Loucy (cell line): ENCODE measurements at regions not wholly inside any gene's neighbourhood (a gene's known extent, or its start where the extent isn't known, plus 50 kb on each side); places are given as distances from the start of the nearest gene placed in this dataset.

Source experiments
- EZH2phosphoT487 ChIP-seq: fragments of 200-600 bp; IDR thresholded peaks from 2 replicates; pipeline ENCODE4 v1.6.1; 2018; ENCODE audit warnings: antibody characterized with exemption, mild to moderate bottlenecking, moderate library complexity, borderline replicate concordance
- TF ChIP-seq, protein P1 (sequence below): fragments of 200-600 bp; sonication (generic); conservative IDR thresholded peaks from 2 replicates; pipeline ENCODE4 v1.5.1; 2014; ENCODE audit warnings: mild to moderate bottlenecking, antibody characterized with exemption, low read length

DNA sequence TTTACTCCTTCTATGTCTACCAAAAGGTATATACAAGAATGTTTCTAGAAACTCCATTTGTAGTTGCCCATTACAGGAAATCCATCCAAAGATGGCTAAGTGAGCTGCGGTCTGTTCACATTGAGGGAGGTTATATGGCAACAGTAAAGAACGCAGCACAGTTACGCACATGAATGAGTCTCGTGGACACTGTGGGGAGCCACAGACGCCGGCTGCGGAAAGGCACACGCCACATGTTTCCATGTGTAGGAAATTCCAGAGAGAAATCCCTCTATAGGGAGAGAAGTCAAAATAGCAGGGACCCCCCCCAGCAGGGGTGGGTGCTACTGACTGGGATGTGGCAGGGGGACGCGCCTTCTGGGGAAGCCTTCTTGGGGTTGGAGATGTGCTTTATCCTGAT is 139.0 kb upstream of the NCOR2 start:
- TF ChIP-seq, protein P1, sequence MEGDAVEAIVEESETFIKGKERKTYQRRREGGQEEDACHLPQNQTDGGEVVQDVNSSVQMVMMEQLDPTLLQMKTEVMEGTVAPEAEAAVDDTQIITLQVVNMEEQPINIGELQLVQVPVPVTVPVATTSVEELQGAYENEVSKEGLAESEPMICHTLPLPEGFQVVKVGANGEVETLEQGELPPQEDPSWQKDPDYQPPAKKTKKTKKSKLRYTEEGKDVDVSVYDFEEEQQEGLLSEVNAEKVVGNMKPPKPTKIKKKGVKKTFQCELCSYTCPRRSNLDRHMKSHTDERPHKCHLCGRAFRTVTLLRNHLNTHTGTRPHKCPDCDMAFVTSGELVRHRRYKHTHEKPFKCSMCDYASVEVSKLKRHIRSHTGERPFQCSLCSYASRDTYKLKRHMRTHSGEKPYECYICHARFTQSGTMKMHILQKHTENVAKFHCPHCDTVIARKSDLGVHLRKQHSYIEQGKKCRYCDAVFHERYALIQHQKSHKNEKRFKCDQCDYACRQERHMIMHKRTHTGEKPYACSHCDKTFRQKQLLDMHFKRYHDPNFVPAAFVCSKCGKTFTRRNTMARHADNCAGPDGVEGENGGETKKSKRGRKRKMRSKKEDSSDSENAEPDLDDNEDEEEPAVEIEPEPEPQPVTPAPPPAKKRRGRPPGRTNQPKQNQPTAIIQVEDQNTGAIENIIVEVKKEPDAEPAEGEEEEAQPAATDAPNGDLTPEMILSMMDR, result no peak
- no peak for TF ChIP-seq EZH2phosphoT487
